GM21390 (cell line): ENCODE measurements at regions not wholly inside any gene's neighbourhood (a gene's known extent, or its start where the extent isn't known, plus 50 kb on each side); places are given as distances from the start of the nearest gene placed in this dataset.

Experiments used
- ATAC-seq: cut with Tn5 transposase; IDR thresholded peaks from one replicate; pipeline ENCODE4 v1.9.1; 2021; ENCODE audit not compliant: unreplicated experiment

DNA sequence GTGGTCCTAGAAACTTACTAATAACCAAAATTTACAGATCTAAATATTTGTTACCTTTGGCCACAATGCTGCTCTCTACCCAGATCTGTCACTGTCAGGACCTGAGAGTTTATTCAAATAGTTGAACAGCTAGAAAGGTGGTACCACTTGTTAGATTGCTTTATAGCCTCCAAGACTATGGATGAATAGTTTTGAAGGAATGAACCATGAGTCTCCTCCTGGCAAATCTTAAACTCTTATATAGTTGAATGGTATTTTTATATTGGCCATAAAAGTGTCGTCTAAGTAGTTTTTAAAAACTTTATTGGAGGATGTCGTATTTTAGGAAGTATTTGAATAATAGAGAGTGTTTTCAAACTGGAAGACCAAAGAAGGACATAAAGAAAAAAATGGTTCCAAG is 178.7 kb downstream of the AHR start:
- ATAC-seq, result no peak

DNA sequence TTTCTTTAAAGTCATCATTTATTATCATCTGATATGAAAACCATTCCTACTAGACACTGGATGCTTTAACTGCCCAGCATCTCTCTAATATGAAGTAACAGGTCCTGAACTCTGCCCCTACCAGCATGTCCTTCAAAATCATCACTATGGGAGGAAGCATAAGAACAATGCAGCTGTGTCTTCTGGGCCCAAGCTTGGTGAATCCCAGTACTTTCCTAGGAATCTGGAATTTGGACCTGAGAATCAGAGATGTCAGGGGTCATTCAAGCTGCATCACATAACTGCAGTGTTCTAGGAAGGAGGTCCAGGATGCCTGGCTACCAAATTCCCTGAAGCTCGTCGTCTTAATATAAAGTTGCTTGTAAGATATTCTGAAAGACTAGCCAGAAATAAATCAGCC is 182.7 kb downstream of the AHR start:
- no peak for ATAC-seq

DNA sequence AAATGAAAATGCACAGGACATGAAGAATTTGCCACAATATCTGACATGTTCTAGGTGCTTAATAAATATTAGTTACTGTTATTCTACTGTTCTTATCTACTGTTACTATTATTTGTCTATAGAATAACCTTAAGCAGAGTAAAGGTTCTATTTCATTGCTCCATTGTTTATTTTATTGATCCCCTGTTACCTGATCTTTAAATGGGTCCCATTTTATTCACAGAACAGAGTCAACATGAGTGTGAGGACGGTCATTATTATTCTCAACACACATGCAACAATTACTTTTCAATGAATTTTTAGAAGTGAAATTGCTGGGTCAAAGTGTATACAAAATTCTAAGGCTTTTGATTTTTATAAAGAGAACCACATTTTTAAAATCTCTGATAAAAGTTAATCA is 186.9 kb downstream of the AHR start:
- ATAC-seq, result no peak

DNA sequence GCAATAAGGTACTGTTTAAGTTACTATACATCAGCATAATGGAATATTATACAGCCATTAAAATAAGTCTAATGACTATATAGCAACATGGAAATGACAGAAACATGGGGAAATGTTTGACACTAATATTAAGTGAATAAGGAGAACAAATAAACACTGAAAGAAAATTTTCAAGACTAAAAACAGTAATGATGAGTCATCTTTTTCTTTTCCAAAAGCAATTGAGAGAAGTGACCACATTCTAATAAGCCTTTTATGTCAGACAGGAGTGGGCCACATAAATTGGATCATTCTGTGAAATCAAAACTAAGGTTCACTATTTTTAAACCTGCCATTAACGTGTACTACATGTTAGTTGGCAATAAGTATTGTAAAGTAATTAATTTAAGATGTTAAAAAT is 187.5 kb downstream of the AHR start:
- no peak for ATAC-seq

DNA sequence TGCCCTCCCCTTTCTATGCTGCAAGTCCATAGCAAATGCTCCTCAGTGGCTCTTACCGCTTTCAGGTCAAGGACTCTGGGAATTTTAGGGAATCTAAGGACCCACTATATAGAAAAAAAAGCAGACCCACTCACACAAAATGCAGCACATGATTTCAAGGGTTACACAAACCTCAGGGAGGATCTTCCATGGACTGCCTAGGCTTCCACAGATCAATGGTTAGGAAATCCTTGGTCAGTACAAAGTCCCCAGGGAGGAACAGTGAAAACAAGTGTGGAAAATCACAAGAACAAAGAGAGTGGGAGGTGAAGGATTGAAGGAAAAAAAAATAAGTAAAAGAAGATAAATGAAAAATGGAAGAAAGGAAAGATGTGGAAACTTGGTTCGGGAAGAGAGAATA is 188.4 kb downstream of the AHR start:
- no peak for ATAC-seq

DNA sequence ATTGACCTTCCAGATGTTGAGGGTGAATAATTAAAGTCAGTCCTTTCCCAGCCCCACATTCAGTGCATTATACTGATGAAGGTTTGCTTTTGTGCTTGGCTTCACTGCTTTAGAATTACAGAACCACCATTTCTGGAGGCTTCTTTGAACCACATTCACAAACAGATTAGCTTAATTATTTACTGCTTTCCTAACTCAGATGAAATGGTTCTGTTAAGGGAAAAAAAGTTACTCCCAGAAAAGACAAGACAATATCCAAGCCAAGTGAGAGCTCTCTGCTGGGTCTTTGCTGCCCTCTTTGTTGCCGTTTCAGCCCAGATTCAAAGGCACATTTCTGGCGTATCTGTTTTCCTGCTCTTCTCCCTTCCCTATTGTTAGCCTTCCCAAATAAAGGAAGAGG is 188.9 kb downstream of the AHR start:
- no peak for ATAC-seq

DNA sequence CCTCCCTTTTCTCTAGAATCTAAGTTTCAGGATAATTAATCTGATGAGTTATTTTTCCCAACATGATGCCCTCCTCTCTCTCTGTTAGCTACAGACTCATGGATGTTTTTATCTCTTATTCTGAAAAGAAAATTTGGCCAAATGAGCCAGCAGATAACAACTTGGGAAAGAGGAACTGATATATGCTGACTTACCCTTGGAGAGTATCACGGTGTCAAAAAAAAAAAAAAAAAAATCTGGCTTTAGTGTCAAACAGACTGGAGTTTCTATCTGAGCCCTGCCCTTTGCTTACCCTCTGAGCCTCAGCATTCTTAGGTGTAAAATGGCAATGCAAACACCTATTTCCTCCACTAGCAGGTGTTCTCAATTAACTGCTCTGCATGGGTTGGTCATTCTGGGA is 190.4 kb downstream of the AHR start:
- no peak for ATAC-seq

DNA sequence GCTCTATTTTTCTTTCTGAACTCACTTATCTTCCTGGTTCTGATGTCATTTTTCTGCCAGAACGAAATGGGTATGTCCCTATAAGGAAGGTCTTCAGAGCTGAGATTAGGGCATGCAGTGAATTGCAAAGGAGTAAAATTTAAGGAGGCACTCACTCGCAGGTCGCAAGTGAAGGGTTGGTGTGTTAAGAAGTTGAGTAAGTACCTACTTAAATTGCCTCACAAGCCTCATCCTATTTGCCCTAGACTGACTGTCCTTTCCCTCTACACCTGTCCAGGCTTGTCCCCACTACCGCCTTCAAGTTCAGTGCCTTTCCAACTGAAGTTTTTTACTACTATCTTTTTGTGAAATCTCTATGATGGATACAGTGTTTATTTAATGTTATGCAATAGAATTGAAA is 191.5 kb downstream of the AHR start:
- ATAC-seq, result no peak

DNA sequence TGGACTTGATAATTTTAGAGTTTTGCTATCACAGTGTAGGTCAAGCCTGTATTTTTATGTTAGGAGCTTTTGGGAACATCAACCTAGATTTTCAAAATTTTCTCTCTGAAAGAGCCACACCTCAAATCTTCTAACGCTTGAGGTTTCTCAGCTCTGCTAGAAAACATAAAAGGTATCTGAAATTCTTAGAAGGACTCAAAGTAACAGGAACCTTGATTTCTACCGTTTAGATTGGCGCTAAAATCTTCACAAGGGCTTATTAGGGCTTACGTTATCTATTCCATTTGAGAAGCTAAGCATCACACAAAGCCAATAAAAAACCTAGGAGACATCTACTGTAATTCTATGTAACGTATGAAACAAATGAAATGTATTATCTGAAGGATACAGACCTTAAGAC is 192.4 kb downstream of the AHR start:
- no peak for ATAC-seq

DNA sequence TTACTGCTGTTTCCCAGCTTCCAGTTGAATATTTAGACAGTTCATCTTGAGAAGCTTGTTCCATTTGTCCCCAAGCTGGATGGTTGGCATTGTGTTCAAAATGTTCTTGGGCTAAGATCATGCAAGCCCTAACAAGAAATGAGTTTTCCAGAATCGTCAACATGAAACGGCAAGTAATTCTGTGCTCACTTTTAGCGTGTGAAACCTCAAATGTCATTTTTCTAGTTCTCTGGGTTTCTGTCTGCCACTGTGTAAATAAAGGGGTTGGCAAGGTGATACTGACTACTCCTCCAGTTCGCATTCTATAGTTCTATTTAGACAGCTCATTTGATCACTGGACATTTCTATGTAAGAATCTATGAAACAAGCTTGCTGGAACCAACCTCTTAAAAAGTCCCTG is 194.0 kb downstream of the AHR start:
- ATAC-seq, result no peak

DNA sequence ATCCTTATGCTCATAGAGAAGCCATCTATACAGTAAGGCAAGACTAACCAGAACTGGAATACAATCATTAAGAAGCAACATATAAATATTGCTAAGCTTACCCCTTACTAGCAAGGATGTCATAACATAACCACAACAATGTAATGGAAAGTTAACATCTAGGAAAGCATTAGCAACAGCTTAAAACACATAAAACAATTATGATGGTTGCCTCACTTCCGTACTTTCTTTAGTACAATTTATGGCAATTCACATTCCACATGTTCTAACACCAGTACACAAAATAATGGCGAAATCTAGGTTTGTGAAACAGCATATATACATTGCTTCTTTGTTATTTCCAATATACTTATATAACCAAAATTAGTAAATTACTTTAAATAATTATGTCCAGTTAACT is 195.0 kb downstream of the AHR start:
- no peak for ATAC-seq

DNA sequence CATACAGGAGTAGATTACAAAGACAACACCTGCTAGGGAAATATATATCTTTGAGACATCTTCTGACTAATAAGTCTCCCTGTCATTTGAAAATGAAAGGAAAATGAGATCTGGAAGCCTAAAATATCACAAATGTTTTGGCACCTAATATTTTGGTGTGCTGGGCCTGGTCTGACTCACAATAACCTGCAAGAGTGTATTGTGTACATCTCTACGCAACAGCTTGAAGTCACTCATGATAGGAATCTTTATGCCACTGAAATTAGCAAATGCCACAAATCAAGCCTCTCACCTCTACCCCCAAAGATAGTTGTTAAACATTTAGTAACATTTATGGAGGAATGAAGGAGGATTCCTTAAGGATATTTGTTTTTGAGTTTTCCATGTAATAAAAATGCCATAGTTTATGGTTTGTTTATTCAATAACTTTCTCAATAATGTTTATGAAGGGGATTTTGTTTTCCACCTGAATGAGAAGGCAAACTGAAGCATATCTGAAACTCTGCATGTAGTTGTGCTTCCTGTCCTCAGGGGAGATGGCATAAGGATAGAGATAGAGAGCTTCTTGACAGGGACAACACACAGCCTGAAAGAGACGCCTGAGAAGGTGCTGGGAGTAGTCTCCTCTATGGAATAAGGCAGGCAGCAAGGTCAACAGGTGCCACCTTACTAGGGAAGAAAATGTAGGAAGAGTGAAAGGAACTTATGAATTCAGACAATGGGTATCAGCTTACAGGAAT is 197.4 kb downstream of the AHR start:
- ATAC-seq, result no peak

DNA sequence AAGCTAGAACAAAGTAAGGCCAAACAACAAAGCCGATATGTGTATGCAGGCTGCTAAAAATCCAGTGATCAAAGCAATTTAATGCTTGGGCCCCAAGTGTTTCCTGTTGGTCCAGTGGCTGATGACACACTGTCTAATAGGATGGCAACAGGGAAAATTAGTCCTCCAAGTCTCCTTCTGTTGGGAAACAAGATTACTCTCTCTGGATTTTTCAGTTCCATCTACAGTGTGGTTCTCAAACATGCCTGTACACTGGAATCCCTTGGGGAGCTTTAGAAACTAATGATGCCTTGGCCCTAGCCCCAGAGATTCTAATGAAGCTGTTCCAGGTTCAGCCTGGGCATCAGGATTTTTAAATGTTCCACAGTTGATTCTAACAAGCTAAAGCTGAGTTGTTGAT is 198.7 kb downstream of the AHR start:
- no peak for ATAC-seq

DNA sequence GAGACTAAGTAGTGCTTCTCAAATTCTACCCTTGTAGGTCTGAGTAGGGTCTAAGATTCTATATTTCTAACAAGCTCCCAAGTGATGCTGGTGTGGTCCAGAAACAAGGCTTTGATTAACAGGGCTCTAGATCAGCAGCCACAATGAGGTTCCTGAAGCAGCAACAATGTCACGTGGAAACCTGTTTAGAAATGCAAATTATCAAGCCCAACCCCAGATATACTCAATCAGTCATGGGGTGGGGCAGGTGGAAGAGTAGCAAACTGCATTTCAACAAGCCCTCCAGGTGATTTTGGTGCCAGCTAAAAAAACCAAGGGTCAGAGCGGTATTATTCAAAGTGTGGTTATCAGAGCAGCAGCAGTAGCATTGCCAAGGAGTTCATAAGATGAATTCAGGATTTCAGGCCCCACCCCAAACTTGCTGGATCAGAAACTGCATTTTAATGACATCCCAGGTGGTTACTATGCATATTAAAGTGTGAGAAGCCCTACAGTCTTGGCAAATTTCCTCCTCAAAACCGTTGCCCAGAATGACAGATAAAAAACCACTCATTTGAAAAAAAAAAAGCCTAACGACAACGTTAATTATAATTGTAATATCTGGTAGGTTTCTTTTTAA is 199.2 kb downstream of the AHR start:
- ATAC-seq, result no peak

DNA sequence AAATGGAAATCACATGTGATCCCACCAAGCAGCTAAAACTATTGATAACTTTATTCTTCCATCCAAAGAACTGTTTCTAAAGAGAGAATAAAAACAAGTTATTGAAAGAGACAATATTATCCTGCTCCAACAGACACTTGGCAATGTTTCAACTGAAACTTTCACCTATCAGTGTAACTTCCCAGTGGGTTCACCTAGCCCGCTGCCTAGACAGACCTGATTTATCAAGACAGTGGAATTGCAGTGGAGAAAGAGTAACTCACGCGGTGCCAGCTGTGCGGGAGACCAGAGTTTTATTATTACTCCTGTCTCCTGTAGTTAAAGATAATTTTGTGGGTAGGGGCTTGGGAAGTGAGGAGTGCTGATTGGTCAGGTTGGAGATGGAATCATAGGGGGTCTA is 199.8 kb downstream of the AHR start:
- no peak for ATAC-seq

DNA sequence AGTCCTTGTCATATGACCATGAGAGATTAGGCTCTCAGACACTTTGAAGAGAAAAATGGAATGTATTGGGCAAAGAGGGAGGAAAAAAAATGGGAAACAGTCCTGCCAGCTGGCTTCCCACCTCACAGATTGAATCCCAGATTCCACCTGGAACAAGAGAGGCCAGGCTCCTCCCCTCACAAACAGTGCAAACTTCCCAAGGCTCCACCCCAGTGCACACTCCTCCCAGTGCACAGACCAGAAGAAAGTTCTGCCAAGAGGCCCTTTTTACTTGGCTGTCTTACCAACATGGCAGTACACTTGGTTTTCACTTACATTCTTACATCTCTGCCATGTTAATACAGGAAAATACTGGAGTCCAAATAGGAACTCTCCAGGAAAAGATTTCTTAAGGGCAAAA is 202.3 kb downstream of the AHR start:
- ATAC-seq, result no peak

DNA sequence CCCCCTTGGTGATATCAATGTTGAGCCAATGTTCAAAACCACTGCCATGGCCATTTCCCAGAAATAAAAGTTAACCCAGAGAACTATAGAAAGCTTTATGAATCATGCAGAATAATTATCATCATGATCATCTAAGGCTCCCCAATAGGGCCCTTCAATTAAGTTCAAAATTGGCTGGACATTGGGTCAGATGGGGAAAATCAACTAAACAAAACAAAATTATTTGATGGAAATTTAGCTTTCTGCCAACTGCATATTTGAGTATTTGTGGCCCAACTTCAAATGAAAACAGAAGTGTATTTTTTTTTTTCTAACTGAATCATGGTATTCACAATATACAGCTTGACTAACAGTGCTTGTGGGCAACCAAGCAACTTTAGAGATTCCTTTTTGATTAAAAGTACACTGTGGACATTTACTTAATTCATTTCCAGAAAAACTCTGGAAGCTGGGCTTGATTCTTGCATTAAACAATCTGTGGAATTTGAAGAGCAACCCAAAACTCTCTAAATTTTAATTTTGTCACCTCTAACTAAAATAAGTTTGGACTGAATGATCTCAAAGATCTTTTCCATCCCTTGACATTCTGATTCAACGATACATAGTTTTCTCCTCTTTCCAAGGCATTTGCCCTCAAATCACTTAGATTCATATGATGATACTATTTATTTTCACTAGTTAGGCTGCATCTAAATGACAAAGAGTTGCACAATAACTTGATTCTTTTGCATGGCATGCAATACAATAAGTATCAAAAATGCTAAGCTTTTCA is 203.2 kb downstream of the AHR start:
- ATAC-seq, result no peak

DNA sequence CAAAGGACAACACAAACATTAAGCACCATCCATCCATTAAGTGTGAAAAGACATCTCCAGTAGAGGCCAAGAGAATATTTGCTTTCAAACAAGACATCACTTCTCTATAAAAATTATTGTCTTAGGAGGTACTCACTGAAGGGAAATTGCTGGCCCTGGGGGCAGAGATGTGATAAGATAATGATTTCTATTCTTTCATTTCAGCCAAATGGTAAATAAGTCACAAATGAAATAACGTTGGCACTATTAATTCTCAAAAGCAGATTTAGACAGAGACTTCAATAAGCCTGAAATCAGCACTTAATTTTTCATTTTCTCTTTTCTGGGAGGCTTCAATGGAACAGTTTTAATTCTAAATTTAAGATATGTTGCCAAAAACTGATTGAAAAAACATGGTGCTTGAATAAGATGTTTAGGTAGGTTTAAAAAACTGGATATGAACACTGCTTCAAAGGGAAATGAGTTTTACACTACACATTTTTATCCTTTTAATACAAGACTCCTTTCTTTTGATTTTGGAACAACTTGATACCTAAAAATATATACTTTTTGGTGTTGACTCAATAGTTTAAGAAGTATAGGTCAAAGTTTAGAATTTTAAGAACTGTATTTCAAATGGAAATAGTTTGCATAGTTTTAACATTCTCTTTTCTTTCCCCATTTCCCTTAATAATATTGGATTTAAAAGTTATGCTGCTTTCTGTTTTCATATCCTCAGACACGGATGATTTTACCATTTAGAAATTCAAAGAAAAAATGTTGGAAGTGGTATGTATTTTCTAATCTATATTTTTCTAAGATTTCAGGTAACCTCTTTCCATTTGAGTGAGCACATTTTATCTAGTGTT is 204.0 kb downstream of the AHR start:
- ATAC-seq, result no peak

DNA sequence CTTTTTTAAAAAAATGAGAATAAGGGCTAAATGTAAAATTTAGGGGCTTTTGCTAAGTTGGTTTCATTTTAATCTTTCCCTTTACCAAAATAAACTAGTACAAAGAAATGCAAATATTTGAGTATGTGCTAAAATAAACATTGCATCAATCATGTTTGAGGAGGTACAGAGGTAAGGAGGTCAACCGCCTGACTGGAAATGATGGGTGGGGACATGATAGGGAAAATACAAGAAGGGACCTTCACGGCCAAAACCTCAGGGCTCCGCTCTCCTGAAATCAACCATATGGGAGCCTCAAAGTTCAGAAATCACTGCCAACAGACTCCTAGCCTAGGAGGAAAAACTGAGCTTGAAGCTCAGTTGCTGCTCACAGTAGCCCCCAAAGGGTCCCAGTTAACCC is 207.6 kb downstream of the AHR start:
- peak; percentile 66 for ATAC-seq

DNA sequence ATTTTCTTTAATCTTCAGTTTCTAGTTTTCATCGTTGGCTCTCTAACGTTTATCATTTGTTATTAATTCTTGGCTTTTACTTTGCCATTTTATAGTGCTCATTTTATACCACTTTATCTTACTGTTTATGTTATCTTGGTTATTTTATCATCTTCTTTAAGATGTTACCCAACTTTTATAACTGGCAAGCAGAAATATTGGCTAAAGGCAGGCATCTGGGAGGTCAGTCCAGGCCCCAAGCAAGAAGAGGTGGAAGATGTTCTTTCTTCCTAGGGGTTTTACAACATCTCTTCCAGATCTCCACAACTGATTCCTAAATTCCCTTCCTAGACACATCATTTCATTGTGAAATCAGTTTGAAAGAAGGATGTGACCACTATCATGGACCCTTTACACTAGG is 208.1 kb downstream of the AHR start:
- ATAC-seq, result no peak

DNA sequence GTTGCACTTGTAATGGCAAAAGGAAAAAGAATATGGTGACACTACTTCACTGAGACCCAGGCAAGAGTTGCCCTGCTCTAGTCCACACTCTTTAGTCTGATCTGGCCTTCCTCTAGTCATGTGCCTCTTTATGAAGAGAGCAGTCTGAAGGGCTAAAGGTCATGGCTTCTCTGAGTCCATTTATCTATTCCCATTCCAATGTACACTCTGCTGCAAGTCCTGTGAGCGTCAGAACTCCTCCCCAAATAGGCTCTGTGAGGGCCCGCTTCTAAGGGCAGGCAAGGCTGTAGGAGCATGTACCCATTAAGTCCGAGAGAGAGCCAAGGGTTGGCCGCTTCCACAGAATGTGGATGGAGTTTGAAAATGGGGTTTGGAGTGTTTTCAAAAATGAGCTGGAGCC is 209.3 kb downstream of the AHR start:
- ATAC-seq, result no peak
